ENCODE measurements at regions not wholly inside any gene's neighbourhood (a gene's known extent, or its start where the extent isn't known, plus 50 kb on each side); places are given as distances from the start of the nearest gene placed in this dataset.
"Not testable (repeated sequence)": the region's sequence is repeated elsewhere in the genome, so short reads cannot be mapped to it uniquely, and the experiment has no call there.

DNA sequence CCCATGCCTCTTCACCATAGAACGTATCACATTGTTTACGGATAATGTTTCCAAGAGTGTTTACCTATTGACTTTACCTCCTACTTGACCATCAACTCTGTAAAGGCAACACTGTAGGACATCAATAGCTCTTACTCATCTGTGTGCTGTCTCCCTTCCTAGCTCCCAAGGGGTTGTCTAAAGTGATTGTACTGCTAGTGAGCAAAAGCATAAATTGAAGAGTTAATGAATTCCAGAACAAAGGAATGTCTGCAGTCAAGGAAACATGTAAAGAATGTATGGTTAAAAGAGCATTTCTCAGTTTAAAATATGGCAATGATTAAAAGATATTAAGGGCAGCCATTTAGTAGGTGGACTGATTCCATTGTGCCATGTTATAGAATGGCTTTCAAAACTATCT is 985.4 kb downstream of the TBC1D32 start:
- FAIRE-seq, result no peak

DNA sequence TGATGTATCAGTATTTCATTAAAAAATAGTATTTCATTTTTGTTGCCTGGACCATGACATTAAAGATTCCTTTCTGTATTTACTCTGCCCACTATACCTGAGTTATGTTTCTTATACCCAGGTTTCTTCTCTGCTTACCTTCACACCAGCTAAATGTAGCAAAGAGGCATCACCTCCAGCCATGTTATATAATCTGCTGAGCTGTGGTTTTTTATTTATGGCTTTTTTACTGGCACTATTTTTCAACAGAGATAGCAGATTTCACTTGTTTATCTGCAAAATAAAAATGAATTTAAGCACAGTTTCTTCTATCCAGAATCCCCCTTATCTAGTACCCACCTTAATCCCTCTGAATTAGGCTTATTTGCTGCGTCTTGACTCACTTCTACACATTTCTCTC is 979.0 kb upstream of the MAN1A1 start:
- FAIRE-seq, result no peak

DNA sequence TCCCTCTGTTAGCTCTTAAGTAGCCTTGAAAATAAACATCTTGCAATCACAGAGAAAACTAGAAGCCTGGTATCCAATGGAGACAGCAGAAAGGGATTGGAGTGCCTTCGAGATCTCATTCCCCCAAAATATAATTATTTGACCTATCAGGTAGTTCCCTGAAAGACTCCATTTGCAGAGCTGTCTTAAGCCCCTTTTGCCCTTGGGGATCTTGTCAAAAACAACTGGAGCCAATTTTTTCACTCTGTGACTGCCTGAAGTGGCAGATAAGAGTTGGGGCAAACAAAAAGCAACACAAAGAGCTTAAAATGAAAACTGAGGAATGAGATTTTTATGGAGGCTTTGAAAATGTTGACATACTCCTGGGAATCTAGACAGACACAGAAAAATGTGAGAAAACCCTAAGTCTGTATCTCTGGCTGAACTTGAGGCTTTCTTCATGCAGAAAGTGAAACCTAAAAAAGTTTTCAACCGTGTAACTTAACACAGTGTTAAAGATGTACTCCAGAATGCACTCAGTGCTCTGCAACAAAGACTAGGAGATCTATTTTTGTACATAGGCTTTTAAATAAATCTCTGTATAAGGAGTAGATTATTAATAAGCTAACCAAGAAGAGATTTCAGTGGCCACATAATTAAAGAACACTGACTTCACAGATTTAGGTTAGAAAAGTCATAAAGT is 971.1 kb upstream of the MAN1A1 start:
- FAIRE-seq, result no peak

DNA sequence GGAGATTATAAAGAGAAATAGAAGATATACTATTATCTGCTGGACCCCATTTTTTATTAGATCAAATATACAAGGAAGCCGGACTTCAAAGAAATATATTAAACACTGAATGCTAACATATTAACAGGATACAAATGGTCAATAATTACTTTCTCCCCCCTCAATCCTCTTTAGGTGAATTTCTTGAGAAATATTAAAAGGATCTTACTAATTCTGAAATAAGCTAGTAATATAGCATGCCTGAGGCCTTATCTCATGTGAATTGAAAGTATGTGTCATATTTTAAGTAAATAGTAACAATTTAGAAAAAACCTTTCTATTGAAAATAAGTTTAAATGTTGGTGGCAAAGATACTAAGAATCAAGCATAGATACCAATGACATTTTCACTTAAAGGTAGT is 954.7 kb upstream of the MAN1A1 start:
- FAIRE-seq, result no peak

DNA sequence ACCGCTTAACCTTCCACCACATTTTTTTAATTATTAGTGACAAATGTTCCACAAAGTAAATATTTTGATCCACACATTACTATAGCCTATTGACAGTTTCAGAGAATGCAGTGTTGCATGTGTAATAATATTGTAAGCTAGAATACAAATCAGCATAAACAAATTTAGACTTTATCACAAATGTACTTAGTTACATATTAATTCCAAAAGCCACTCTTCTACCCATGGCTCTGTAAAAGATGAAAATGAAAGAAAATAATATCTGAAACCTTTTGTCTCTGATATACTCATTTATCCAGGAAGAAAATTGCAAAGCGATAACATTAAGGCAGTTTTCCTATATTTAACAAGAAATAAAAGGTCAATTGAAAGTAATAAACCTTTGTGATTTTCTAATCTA is 954.0 kb upstream of the MAN1A1 start:
- FAIRE-seq, result no peak

DNA sequence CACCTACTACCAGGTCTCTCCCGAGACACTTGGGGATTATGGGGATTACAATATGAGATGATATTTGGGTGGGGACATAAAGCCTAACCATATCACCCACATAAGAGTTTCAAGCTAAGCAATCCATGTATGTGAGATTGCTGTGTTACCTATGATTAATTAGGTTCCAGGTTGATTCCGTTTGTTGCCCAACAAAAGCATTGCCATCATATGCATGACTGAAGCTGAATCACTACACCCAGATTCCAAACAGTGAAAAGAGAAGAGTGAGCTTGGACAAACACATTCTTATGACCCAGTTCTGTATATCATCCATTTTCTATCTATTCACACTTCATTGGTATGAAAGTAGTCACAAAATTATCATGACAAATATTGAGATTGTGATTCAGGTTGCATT is 952.5 kb upstream of the MAN1A1 start:
- FAIRE-seq, result no peak

DNA sequence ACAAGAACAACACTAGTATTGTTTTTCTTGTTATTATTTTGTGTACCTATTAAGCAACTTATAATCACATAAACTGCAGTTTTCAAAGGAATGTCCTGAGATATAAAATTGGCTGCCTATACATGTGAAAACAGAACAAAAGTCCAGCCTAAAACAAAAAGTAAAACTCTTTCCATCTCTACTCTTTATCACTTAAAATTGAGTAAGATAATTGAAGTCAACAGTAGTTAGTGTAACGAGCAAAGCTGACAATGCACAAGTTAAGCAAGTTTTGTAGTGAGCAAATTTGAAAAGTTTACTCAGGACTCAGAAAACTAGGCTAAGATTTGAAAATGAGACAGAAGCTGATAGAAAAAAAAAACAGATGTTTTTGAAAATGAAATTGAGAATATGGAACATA is 941.4 kb upstream of the MAN1A1 start:
- no peak for FAIRE-seq

DNA sequence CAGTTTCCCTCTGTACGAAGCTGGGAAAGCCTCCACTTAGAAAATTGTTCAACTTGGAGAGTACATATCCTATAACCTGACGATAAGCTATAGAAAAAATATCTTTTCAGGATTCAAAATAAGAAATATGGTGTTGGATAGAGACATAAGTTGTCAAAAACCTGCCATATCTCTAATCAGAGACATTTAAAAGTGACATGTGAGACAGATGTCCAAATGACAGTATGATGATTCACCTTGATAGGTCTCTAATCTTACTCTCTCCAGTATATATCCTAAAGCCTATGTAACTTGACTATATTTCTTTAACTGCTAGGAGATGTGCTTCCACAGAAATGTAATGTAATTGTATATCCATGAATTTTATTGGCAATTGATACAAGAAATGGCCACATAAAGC is 932.4 kb upstream of the MAN1A1 start:
- FAIRE-seq, result no peak

DNA sequence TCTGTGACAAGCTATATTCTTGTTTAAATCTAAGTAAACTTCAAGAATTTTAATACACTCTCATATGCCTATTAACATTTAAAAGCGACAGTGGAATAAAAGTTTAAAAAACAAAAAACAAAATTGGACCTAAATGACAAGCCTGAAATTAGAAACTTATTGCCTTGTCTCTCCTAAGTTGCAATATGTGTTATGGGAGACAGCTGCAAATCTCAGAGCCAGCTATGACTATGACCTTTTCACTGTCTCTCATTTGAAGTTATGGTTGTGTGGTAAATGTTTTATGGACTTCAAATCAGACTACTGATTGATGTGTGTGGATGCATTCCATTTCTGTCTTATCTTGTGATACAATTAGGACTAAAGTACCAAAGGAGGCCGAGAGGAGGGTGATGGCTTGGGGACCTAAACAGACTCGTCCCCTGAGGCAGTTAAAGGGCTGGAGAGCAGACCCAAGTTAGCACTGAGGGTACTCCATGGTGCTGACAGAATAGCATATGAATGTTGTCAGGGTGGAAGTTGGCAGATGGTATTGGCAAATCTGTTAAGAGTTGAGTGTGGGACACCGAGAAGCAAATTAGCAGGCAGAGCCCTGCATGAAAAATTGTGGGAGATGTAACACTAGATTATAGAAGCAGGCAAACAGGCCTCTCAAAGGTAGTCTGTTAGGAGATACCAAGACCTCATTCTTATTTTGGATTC is 930.1 kb upstream of the MAN1A1 start:
- no peak for FAIRE-seq

DNA sequence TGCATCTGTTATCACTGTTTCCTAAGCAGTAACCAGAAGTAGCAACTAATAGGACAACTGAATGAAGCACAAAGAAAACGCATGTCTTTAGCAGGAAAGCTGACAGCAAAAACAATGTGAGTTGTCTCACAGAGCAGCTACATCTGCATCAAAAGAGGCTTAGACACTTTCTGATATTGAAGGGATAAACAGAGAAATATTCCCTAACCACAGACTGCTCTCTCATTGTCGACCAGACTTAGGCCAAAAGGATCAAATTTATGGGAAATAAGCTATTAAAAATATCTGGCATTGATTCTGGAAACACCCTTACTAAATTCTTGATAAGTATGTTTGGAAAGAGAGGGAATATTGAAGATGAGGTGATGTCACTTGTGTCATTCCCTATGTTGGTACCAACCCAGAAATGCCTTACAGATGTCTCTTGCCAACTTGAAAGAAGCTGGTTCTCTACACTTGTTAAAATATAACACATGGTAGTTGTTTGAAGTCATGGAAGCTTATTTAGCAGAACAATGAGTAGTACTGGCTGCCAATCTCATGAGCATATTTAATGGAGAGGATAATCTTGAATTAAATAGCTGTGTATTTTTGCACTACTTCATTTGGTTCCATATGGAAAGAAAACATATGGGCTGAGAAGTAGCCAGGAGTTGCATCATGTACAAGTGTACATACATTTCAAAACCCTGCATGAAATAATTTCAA is 929.3 kb upstream of the MAN1A1 start:
- FAIRE-seq, result no peak

DNA sequence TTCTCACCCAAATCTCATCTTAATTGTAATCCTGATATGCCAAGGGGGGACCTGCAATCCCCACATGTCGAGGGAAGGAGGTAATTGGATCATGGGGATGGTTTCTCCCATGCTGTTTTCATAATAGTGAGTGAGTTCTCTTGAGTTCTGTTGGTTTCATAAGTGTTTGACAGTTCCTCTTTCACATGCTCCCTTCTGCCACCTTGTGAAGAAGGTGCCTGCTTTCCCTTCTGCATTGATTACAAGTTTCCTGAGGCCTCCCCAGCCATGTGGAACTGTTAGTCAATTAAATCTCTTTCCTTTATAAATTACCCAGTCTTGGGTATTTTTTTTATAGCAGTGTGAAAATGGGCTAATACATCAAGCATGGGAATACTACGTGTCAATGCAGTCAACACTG is 925.0 kb upstream of the MAN1A1 start:
- no peak for FAIRE-seq

DNA sequence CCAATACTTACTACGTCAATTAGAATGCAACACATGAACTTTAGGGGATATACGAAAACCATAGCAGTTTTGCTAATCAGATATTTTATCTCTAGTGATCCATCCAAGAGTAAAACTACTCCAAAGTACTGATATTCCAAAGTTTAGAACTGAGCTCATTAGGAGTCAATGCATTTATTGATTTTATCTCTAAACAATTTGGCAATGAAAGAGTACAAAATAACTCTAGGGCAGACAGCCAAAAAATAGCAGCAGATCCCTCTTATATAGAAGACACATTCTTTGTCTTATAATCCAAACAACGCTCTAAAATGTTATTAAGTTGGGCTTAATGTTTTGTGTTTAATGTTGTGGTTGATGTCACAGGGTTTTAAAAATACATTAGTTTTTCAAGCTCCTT is 923.9 kb upstream of the MAN1A1 start:
- FAIRE-seq, result no peak

DNA sequence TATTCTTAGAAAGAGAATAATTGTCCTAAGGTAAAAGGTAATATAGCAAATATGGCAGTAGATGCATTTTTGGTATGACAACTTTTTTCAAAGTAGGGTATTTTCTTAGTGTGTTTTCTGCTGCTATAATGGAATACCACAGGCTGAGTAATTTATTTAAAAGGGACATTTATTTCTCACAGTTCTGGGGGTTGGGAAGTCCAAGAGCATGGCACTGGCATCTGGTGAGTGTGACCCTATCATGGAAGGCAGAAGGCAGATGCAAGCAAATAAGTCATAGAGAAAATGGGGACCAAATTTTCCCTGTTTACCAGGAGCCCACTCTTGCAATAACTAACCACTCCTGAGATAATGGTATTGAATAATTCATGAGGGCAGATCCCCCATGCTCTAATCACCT is 922.5 kb upstream of the MAN1A1 start:
- no peak for FAIRE-seq

DNA sequence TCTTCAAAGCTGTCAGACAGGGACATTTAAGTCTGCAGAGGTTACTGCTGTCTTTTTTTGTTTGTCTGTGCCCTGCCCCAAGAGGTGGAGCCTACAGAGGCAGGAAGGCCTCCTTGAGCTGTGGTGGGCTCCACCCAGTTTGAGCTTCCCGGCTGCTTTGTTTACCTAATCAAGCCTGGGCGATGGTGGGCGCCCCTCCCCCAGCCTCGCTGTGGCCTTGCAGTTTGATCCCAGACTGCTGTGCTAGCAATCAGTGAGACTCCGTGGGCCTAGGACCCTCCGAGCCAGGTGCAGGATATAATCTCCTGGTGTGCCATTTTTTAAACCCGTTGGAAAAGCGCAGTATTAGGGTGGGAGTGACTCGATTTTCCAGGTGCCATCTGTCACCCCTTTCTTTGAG is 918.7 kb upstream of the MAN1A1 start:
- FAIRE-seq, result not testable (repeated sequence)

DNA sequence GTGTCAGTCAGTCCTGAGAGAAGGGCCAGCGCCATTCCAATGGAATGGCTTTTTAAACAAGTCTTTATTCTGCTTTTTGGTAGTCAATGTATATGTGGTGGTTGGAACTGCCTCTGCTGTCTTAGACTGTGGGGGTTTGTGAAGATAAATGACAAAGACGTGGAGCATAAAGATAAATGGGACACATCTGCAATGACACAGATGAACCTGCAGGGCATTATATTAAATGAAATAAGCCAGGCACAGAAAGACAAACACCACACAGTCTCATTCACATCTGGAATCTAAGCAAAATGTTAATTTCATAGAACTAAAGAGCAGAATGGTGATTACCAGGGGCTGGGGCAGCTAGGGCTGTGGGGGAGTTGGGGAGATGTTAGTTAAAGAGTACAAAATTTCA is 912.8 kb upstream of the MAN1A1 start:
- no peak for FAIRE-seq

DNA sequence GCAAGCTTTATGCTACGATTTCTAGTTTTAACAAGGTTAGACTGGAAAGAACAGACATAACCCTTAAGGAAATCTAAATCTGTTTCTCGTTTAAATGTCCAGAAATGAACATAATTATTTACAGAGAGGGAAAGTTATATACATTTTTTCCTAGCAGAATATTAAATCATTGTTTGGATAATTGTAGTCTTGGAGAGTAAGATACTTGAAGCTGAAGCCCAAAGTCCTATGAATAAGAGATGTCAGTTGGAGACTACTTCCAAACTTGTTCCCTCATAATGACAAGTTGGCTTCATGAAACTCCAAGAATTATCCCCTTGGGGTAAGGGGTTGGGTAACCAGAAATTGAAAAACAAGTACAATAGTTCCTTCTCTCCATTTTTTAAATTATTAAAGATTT is 911.1 kb upstream of the MAN1A1 start:
- FAIRE-seq, result no peak

DNA sequence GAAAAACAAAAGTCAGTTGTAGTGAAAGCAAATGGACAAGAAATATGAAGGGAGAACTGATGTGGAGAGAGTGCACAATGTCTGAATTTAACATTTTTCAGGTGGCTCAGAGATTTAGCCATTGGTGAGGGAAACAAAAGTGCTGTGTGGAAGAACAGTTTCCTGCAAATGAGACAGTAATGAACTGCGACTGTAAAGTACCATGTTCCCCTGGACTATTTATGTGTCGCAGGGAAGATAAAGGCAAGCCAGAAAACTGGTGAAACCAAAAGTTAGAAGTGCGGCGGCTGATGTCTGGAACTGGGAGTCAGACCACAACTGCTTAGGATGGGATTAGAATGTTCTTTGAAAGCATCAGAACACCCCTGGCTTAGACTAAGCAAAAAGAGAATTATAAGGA is 905.1 kb upstream of the MAN1A1 start:
- no peak for FAIRE-seq

DNA sequence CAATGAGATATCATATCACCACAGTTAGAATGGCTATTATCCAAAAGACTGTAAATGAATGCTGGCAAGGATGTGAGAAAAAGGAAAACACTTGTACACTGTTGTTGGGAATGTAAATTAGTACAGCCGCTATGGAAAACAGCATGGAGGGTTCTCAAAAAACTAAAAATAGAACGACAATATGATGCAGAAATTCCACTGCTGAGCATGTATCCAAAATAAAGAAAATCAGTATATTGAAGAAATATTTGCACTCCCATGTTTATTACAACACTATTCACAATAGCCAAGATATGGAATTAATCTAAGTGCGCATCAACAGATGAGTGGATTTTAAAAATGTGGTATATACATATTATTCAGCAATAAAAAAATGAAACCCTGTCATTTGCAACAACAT is 898.9 kb upstream of the MAN1A1 start:
- no peak for FAIRE-seq

DNA sequence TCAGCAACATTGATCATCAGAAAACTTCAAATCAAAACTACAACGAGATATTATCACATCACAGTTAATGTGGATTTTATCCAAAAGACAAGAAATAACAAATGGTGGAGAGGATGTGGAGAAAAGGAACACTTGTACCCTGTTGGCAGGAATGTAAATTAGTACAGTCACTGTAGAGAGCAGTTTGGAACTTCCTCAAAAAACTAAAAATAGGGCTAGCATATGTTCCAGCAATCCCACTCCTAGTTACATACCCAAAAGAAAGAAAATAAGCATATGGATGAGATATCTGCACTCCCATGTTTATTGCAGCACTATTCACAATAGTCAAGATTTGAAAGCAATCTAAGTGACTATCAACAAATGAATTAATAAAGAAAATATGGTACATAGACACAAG is 887.7 kb upstream of the MAN1A1 start:
- FAIRE-seq, result no peak

DNA sequence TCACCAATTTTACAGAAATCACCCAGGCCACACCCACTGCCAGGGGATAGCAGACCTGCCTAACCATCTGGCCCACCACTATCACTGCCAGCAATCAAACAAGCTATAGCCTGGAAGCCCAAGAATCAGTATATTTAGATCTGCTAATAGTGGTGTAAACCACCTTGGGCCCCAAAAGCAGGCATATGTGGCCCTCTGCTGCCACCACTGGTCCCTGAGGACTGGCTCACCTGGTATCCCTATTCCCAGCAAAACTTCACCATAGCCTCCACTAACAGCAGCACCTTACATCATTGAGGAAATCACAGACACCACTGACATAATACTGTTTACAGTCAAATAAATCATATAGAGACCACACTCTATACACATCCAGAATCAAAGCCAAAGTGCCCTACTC is 880.4 kb upstream of the MAN1A1 start:
- no peak for FAIRE-seq

DNA sequence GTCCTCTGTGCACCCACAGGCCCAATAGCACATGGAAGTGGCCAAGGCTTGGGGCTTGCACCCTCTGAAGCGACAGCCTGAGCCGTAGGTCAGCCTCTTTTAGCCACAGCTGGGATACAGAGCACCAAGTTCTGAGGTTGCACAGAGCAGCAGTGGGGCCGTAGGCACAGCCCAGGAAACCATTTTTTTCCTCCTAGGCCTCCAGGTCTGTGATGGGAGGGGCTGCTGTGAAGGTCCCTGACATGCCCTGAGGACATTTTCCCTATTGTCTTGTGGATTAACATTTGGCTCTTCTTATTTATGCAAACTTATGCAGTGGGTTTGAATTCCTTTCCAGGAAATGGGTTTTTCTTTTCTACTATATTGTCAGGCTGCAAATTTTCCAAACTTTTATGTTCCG is 878.7 kb upstream of the MAN1A1 start:
- no peak for FAIRE-seq

DNA sequence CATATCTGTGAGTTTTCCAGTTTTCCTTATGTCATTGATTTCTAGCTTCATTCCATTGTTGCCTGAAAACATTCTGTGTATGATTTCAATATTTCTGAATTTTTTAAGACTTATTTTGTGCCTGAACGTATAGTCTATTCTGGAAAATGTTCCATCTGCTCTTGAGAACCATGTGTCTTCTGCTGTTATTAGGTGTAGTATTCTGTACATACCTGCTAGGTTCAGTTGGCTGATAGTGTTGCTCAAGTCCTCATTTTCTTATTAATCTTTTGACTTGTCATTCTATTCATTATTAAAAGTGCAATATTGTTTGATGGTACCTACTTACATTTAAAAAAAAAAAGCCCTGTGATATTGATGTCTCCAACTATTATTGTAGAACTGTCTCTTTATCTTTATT is 869.8 kb upstream of the MAN1A1 start:
- no peak for FAIRE-seq

DNA sequence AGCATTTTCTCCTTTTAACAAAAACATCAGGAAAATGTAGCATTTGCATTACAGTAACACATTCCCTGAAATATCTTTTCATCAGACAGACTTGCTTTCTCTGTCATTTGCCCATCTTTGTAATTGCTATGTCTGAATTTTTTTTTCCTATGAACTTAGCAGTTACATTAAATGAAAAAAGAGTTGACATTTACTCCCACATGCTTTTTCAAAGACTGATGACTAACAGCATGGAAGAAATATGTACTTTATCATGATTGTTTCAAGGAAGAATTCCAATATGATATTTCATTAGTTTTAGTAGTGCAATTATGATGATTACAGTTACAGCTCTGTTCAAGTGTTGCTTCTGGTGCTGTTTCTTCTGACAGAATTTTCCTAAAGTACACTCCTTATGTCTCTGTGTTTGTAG is 864.5 kb upstream of the MAN1A1 start:
- no peak for FAIRE-seq
